ENCODE measurements at regions not wholly inside any gene's neighbourhood (a gene's known extent, or its start where the extent isn't known, plus 50 kb on each side); places are given as distances from the start of the nearest gene placed in this dataset.

- Histone ChIP-seq H3K9me3 (ENCODE audit: control insufficient read depth, insufficient read depth, low read depth, low read length) (no peaks in the 10 kb centered on the region), H3K27ac (ENCODE audit: extremely low read depth, low read depth, low read length) (no peak overlapping the region), H3K4me1 (ENCODE audit: control insufficient read depth, insufficient read depth, low read length) (no peaks in the 10 kb centered on the region), H3K36me3 (ENCODE audit: control insufficient read depth in 2 of 2, insufficient read depth in 1 of 2, low read length in 2 of 2) (no peaks in the 10 kb centered on the region), H3K4me3 (ENCODE audit: low read depth, low read length) (no peak overlapping the region)
- TF ChIP-seq ZSCAN30 (tag by site-specific recombination; IDR thresholded peaks at IDR 0.05): no peak
- TF ChIP-seq HOXD13 (CRISPR knock-in tag; IDR thresholded peaks at IDR 0.05; ENCODE audit: borderline replicate concordance): no peak
- TF ChIP-seq, protein P1, sequence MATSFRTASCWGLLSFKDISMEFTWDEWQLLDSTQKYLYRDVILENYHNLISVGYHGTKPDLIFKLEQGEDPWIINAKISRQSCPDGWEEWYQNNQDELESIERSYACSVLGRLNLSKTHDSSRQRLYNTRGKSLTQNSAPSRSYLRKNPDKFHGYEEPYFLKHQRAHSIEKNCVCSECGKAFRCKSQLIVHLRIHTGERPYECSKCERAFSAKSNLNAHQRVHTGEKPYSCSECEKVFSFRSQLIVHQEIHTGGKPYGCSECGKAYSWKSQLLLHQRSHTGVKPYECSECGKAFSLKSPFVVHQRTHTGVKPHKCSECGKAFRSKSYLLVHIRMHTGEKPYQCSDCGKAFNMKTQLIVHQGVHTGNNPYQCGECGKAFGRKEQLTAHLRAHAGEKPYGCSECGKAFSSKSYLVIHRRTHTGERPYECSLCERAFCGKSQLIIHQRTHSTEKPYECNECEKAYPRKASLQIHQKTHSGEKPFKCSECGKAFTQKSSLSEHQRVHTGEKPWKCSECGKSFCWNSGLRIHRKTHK (tag by site-specific recombination; IDR thresholded peaks at IDR 0.05): no peak
- no peak for TF ChIP-seq ZNF510 (tag by site-specific recombination; IDR thresholded peaks at IDR 0.05; ENCODE audit: insufficient replicate concordance)
- TF ChIP-seq ZNF416 (tag by site-specific recombination; IDR thresholded peaks at IDR 0.05): no peak
- no peak for TF ChIP-seq ZNF449 (tag by site-specific recombination; IDR thresholded peaks at IDR 0.05)
- TF ChIP-seq ZXDB (tag by site-specific recombination; IDR thresholded peaks at IDR 0.05): no peak
- TF ChIP-seq ELK4 (IDR thresholded peaks at IDR 0.05; ENCODE audit: borderline replicate concordance, low read depth, low read length): no peak
- TF ChIP-seq ZNF621 (tag by site-specific recombination; IDR thresholded peaks at IDR 0.05): no peak
- no peak for TF ChIP-seq ZNF544 (tag by site-specific recombination; IDR thresholded peaks at IDR 0.05)
- TF ChIP-seq ZNF423 (tag by site-specific recombination; IDR thresholded peaks at IDR 0.05): no peak
- TF ChIP-seq ZNF513 (tag by site-specific recombination; IDR thresholded peaks at IDR 0.05): no peak
- TF ChIP-seq ZNF843 (tag by site-specific recombination; IDR thresholded peaks at IDR 0.05): no peak
- ChIA-PET POLR2A (no interaction called here), CTCF (no interaction called here)
Observed at GRCh38 chr3:162368417-162368816, 871.8 kb downstream of the OTOL1 start.

- POLR2A ChIA-PET: no interaction called here
- no peaks in the 10 kb centered on the region for H3K4me1 ChIP-seq (ENCODE audit: control insufficient read depth, insufficient read depth, low read length)
- H3K9me3 ChIP-seq (ENCODE audit: control insufficient read depth, insufficient read depth, low read depth, low read length): no peaks in the 10 kb centered on the region
- no peaks in the 10 kb centered on the region for H3K36me3 ChIP-seq (ENCODE audit: control insufficient read depth in 2 of 2, insufficient read depth in 1 of 2, low read length in 2 of 2)
- H3K4me3 ChIP-seq (ENCODE audit: low read depth, low read length): no peak overlapping the region
- no peak overlapping the region for H3K27ac ChIP-seq (ENCODE audit: extremely low read depth, low read depth, low read length)
- no peak for TF ChIP-seq ZNF488 (tag by site-specific recombination; IDR thresholded peaks at IDR 0.05)
- TF ChIP-seq KLF8 (tag by site-specific recombination; IDR thresholded peaks at IDR 0.05): no peak
- no peak for TF ChIP-seq SCRT2 (tag by site-specific recombination; IDR thresholded peaks at IDR 0.05)
- no peak for TF ChIP-seq ZNF645 (tag by site-specific recombination; IDR thresholded peaks at IDR 0.05)
- CTCF ChIA-PET: no interaction called here
Observed at GRCh38 chr3:162369306-162369705, 872.7 kb downstream of the OTOL1 start.
